B cell (primary cell): ENCODE measurements at regions not wholly inside any gene's neighbourhood (a gene's known extent, or its start where the extent isn't known, plus 50 kb on each side); places are given as distances from the start of the nearest gene placed in this dataset.

Experiments used
- CTCF ChIP-seq: fragments of 200-600 bp; IDR thresholded peaks from one replicate; pipeline ENCODE4 v1.8.0; 2022; ENCODE audit warnings: antibody characterized with exemption, mild to moderate bottlenecking
- EZH2 ChIP-seq: IDR thresholded peaks from 2 replicates; pipeline ENCODE4 v1.6.1; 2012; ENCODE audit warnings: borderline replicate concordance, low read depth, mild to moderate bottlenecking, moderate library complexity, low read length; ENCODE audit not compliant: insufficient read depth, poor library complexity, severe bottlenecking

- no peak for TF ChIP-seq CTCF
- TF ChIP-seq EZH2: no peak
Observed at GRCh38 chr5:90306613-90307012, 102.9 kb downstream of the CETN3 start.
